Activated T-cell treated with anti-CD3 and anti-CD28 coated beads, Interleukin-2, amount 50 U/mL, for 48 hours (primary cell): ENCODE measurements at regions not wholly inside any gene's neighbourhood (a gene's known extent, or its start where the extent isn't known, plus 50 kb on each side); places are given as distances from the start of the nearest gene placed in this dataset.
A peak's percentile ranks its signal among the peaks of the same experiment; 100 is the strongest.
"Not testable (repeated sequence)": the region's sequence is repeated elsewhere in the genome, so short reads cannot be mapped to it uniquely, and the experiment has no call there.

Experiments
- DNase-seq, 2 experiments: peaks; one replicate each; pipeline ENCODE4 v3.0.0-alpha.2; 2020

- DNase-seq: peak; percentile 46 to 56
These were observed 263.2 kb downstream of the DMAC1 start for GRCh38 chr9:7536310-7536939.

DNA sequence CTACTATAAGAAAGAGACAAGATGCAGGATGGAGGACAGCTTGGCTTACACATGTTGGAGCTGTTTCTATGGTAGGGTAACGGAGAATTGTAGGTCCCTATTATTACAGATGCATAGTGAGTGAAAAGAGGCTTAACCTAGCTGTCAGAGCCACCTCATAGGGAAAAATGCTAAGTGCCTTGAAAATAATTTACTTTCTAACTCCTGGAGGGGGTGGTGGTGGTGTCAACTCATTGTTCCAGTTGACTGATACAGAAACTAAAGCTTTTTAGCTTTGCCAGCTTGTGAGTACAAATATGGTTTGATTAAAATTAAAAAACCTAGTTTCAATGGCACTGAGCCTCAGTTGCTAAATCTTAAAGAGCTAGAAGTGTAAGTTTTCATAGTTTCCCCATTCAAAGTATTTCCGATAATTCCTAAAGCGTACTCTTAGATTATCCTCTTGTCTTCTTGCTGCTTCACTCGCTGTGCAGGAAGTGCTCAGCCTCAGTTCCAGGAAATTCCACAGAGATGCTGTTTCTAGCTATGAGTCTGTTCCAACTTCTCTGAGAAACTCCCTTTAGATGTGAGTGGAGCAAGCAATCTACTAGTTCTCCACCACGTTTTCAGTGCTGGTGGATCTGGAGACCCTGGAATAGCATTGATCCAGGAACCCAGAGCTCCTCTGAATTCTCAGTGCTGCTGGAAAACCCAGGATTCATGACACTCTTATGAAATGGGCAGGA lies 265.2 kb downstream of the DMAC1 start:
- peak; percentile 24 to 35 for DNase-seq

DNA sequence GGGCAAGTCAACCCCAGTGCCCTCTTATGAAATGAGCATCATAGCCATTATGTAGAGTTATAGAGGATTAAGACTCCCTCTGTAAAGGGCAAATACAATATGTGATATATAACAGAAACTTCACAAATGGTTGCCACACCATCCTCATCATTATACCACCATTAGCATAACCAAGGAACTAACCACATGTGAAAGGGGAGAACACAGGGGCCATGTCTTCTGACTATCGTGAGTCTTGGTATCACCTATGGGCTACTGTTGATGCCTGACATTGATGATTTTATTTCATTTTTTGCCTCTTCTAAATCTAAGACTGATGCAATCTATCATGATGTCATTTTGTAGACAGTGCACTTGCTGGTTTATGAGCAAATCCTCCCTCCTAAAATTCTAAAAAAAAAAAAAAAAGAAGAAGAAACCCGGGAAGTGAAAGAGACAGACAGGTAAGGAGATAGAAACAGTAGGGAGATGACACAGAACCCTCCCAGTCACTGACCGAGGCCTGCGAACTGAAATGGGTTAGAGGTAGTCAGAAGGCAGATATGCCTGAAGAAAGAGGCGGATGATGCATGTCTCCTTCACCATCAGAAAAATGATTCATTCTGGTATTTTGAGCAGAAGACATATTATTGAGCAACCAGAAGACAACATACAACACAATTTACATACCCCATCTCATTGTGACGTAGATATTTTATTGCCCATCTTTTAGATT lies 266.0 kb downstream of the DMAC1 start:
- DNase-seq: peak; percentile 37 to 41

- no peak for DNase-seq
These were observed 276.0 kb downstream of the DMAC1 start for GRCh38 chr9:7523426-7524043.

DNA sequence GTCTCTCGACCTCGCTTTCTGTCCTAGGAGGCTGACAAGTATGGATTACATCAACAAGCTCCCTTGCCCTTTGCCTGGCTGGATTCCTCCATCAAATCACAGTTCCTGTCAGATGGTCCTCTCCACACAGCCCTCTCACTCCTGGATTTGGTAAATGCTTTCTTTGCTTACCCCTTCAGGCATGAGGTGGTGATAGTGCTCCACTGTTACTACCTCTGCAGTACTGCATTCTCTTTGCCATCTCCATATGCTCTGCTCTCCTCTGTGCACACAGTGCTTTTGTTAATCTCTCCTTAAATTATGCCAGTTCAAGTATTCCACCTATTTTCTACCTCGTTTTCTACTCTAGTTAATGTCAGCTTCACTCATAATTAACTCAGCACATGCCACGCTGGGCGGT lies 279.2 kb downstream of the DMAC1 start:
- no peak for DNase-seq

GRCh38 chr9:7516376-7516775 lies 283.2 kb downstream of the DMAC1 start:
- no peak for DNase-seq

DNA sequence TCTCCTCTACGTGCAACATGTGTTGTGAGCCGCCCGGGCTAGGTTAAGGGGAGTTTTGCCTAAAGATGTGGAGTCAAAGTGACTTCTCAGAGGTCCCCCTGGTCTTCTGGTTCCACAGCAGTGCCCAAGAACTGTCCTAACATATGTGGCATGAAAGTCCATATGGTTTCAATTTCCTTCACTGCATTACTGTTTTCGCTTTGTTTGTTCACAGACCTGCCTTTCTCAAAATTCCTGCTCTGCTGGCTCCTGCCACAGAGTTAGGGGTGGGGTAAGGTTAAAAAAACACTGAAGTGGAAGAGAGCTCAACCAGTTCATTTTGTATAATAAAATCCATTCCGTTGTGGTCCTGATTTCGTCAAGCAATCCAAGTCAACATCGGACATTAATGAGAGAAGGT lies 289.4 kb downstream of the DMAC1 start:
- no peak for DNase-seq

DNA sequence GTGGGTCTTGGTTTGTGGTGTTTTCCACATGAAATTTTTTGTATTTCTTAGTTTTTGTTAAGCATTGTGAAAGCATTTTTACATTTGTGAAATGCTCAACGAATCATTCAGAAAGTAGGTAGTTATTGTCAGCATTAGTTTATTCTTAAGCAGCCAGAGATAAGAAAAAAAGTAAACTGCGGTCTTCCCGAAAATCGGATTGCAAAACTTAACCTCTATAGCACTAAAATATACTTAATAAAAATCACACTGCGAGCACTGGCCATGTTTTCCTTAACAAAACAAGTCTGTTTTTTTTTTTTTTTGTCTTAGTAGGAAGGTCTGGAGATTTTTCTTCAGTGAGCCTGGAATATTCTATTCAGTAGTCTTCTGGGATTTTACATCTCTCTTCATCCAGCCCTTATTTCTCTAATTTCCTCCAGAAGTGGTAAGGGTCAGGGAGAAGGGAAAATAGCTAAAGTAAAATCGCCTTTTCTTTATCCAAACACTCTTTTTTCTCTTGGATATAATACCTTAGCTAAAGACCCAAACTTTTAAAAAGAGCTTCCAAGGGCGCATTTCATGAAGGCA lies 289.9 kb downstream of the DMAC1 start:
- no peak for DNase-seq

DNA sequence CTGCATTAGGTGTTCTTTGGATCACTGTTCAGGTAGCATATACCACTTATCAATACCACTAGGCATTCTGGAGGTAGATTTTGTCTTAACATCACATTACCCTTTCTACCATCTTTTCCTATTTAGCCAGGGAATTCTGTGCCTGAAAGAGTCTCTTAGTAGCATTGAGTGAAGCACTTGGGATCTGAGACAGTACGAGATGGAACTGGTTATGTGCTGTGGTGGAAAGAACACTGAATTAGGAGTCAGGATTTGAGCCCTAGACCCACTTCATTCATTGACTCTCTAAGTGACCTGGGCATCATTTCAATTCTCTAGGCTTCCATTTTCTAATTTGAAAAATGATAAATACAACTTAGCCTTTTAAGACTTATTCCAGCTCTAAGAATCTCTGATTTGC lies 291.1 kb downstream of the DMAC1 start:
- DNase-seq: no peak

- no peak for DNase-seq
These were observed 291.9 kb downstream of the DMAC1 start for GRCh38 chr9:7507566-7508270.

DNA sequence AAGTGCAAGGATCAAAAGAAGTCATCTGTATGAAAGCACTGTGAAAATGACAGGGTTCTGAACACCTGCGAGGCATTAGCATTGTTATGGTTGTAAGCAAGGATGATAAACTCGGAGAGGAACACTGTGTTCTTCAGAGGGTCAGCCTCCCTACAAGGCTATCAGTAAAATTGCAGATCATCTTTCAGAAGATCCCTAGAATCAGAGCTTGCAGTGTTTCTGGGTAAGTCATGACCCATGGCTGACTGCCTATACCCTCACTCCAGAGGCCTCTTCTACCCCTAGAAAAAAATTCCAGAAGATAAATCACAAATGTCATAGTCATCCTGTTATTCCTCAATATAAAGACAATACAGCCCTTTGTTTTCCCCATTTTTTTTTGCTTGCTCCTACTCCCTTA lies 292.6 kb downstream of the DMAC1 start:
- no peak for DNase-seq

- DNase-seq: no peak
These were observed 299.1 kb downstream of the DMAC1 start for GRCh38 chr9:7500521-7500920.

DNA sequence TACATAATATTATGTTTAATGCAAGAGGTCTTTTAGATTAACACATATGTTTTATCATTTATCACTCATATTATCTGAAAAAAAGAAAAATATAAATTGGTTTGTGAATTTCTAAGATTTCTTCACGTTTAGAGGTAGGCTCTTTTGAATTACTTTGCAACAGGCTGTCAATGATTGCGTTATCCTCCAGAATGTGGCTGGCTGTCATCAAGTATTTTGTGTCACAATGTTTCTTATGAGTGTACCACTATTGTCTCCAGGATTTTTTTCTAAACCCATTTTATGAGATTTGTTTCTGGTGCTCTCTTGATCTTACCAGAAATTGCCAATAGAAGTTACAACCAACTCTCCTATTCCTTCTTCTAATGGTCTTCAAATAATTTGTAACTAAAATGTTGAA lies 307.9 kb downstream of the DMAC1 start:
- DNase-seq: no peak

DNA sequence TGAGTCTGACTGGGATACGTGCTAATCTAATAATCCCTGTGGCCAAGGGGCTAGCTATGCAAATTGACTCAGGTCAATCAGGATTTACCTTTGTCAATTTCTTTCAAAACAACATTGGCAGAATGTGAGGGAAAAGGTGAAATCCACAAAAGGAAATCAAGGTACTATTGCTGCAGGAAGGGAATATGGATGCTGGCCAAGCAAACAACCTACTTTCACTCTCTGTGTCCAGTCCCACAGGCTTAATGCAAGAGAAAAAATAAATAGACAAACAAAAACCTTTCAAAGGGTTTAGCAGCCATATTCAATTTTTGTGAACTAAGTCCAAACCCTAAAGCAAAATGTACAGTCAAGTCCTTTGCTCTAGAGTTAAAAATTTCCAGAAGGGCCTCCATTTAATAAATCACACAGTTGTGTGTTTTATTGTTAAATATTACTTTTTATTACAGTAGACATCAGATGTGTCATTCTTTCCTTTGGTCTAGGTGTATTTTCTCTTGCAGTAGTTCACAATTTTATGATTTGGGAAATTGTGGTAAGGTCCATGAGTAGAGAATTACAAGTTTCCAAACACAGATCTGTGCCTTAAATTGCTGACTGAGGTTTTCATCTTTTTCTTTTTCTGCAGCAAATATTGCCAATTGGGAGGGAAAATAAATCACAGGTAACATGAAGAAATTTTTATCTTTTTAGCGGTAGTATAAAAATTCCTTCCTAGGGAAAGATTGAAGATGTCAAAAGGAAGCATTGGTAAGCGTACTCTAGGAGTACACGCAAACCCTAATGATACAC lies 309.1 kb downstream of the DMAC1 start:
- DNase-seq: no peak

DNA sequence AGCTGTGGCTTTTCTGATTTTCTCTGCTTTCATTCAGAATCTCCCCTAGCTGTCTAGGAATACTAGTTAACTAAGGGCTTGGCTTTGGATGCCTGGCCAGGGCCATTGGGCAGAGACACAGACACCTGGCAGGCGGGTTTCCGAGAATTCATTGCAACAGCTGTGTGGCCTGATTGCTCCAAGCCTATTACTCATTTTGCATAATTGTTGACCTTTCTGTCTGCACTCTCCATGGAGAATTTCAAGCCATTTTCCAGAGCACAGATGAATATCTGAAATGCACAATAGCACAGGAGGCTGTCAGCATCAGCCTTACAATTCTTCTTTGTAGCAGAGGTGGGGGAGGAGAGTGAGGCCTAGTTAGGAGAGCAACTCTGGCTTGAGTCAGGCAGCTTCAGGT lies 310.5 kb downstream of the DMAC1 start:
- no peak for DNase-seq

DNA sequence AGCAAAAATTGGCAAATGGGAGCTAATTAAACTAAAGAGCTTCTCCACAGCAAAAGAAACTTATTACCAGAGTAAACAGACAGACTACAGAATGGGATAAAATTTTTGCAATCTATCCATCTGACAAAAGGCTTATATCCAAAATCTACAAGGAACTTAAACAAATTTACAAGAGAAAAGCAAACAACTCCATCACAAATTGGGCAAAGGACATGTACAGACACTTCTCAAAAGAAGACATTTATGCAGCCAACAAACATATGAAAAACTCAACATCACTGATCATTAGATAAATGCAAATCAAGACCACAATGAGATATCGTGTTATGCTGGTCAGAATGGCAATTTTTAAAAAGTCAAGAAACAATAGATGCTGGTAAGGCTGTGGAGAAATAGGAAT lies 315.6 kb downstream of the DMAC1 start:
- not testable (repeated sequence) for DNase-seq

DNA sequence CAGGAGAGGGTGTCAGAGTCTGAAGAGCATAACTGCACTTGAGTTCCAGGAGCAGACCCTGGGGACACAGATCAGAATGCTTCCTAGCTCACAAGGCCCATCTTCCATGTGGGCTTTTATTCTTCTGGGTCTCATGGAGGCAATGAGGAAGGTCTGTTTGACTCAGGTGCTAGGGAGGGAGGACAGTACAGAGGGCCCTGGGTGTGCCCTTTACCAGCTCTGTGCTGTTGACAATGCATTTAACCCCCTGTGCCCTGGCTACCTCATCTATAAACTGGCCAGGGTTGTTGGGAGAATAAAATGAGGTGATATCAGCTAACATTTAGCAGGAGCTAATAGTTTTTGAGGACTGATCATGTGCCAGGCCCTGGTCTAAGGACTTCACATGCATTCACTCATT lies 318.0 kb downstream of the DMAC1 start:
- no peak for DNase-seq

DNA sequence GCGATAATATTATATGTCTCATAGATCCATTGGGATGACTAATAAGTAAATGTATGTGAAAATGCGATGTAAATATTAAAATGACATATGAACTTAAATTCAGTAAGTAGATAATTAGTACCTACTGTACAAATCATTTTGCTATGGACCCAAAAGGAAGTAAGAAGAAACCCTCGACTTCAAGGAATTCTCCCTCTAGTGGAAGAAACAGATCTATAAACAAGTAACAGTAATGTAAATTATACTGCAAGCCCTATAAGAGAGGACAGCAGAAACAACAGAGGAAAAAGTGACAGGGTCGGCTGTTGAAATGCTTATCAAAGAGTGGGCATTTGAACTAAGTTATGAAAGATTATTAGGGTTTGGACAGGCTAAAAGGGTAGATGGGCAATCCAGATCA lies 320.3 kb downstream of the DMAC1 start:
- DNase-seq: no peak

DNA sequence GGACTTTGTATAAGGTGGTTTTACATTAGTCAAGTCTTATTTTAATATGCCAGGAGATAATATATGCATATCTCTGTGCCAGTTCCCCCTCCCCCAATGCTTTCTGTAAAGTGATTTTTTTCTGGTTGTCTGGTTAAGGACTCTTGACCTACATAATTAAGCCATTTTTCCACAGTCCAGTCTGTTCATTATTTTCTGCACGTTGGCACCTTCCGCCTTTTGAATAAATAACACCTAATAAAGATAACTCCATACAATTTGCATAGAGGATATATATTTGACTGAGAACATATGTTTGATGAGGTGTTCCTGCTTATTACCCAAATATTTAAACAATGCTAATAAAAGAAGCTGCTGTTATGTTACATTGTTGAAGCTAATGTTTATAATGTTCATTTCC lies 320.9 kb downstream of the DMAC1 start:
- no peak for DNase-seq

DNA sequence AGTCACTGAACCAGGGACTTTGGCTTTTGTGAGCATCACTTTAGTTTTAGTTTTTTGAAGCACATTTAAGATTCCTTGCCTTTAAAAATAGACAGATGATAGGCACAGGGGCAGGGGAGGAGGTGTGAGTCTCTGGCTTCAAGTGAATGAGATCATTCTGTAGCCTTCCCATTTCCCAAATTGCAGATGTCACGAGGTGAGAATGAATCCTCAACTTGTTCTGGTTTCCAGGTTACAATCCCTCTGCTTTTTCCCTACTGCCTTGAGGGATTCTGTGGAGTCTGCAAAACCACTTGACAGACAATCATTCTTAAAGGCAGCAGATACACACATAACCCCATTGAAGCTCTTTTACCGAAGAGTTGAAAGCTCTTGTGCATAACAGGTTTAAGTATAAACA lies 332.4 kb downstream of the DMAC1 start:
- DNase-seq: no peak

- DNase-seq: no peak
These were observed 337.8 kb downstream of the DMAC1 start for GRCh38 chr9:7461791-7462190.
